Natural killer cell (primary cell): ENCODE measurements at regions not wholly inside any gene's neighbourhood (a gene's known extent, or its start where the extent isn't known, plus 50 kb on each side); places are given as distances from the start of the nearest gene placed in this dataset.

Experiments
- ATAC-seq, 3 donors: fragments of 150-1000 bp in 2 of 3; fragments of 200-7000 bp in 1 of 3; cut with Tn5 transposase; 1 replicate in 1 of 3; 2 replicates in 2 of 3; pipeline ENCODE4 v1.10.0; 2021; ENCODE audit warnings: mild to moderate bottlenecking in 2 of 3, moderate library complexity in 2 of 3
- DNase-seq, 2 donors: peaks; one replicate each; pipeline versions ENCODE4 v3.0.0 to v3.0.0-alpha.2; 2013 to 2021; ENCODE audit warnings: mixed read lengths in 1 of 2
- H3K27ac ChIP-seq: one replicate; pipeline ENCODE4 v1.5.1; 2013; ENCODE audit warnings: mild to moderate bottlenecking, low read length
- H3K27me3 ChIP-seq: one replicate; pipeline ENCODE4 v1.6.1; 2013; ENCODE audit warnings: low read length; ENCODE audit not compliant: control insufficient read depth, insufficient read depth
- H3K36me3 ChIP-seq: one replicate; pipeline ENCODE4 v1.6.1; 2013; ENCODE audit warnings: low read length; ENCODE audit not compliant: control insufficient read depth, insufficient read depth
- H3K4me1 ChIP-seq: one replicate; pipeline ENCODE4 v1.6.1; 2013; ENCODE audit warnings: low read length; ENCODE audit not compliant: control insufficient read depth, insufficient read depth
- H3K4me3 ChIP-seq: one replicate; pipeline ENCODE4 v1.5.1; 2013; ENCODE audit warnings: low read length
- H3K9me3 ChIP-seq: one replicate; pipeline ENCODE4 v1.6.1; 2013; ENCODE audit warnings: low read length; ENCODE audit not compliant: control insufficient read depth, insufficient read depth
- H3K27ac Mint-ChIP-seq, 2 donors: one replicate each; pipeline ENCODE4 v1.8.0; 2022; ENCODE audit warnings: mild to moderate bottlenecking in 2 of 2, mixed read lengths in 2 of 2, moderate library complexity in 1 of 2
- H3K27me3 Mint-ChIP-seq, 2 donors: one replicate each; pipeline ENCODE4 v1.8.0; 2022; ENCODE audit warnings: low read depth in 2 of 2, mixed read lengths in 2 of 2
- H3K36me3 Mint-ChIP-seq: one replicate; pipeline ENCODE4 v1.8.0; 2022; ENCODE audit warnings: mixed read lengths
- H3K4me1 Mint-ChIP-seq, 2 donors: one replicate each; pipeline ENCODE4 v1.8.0; 2022; ENCODE audit warnings: mixed read lengths in 2 of 2
- H3K4me3 Mint-ChIP-seq: one replicate; pipeline ENCODE4 v1.8.0; 2022; ENCODE audit warnings: mild to moderate bottlenecking, moderate library complexity, mixed read lengths
- H3K9me3 Mint-ChIP-seq, 2 donors: one replicate each; pipeline ENCODE4 v1.8.0; 2022; ENCODE audit warnings: mixed read lengths in 2 of 2
- WGBS: methylation state at CpG from one replicate; pipeline ENCODE4 v1.1.7; 2013; ENCODE audit warnings: missing lambda C conversion rate; ENCODE audit not compliant: insufficient coverage; 5-methylcytosine and 5-hydroxymethylcytosine counted together
- intact Hi-C: fragments of 100-400 bp; cut with micrococcal nuclease; formaldehyde crosslinking; loops from one replicate; pipeline ENCODE4 v1.14.2; 2022
- TF ChIP-seq, protein P1 (sequence below): fragments of 200-600 bp; IDR thresholded peaks from one replicate; pipeline ENCODE4 v1.8.0; 2022; ENCODE audit warnings: antibody characterized with exemption

DNA sequence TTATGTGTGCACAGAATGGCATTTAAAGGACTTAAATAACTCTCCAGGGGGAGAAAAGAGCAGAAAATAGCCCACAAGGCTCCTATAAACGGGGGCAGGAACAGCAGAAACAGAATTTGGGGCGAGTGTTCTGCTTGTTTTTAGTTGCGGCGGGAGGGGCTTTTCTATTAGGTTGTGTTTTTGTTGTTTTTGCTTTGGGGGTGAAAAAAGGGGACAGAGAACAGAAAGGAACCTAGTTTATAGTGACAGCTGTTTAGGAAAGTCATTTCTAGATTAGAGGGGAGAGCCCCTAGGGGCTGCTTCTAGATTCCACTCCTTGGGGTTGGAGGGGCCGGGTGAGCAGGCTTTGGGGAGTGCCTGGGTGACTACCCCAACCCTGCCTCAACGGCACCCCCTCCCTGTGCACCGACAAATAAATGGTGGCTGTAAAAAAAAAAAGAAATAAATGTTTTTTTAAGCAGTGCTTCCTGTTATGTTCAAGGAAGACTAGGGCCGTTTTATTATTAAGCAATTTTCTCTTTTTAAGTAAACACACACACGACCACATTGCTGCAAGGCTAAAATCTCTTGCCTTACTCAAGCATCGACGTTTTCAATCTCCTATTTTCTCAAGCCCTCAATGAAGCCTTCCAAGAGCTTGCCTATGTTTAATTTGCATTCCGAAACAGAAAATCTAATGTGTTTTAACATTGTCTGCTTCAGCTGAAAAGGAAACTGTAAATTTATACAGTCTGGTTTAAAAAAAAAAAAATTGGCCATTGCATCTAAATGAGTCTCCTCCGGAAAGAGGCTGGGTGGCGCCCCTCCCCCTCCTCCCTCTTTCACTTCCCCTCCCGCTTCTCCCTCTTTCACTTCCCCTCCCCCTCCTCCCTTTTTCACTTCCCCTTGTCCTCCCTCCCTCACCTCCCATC, 123.3 kb upstream of the TBL1X start:
- peak overlapping the region; percentile 92 for H3K4me3 Mint-ChIP-seq
- ATAC-seq (peak; percentile 43 to 72 (median 56)), DNase-seq (peak; percentile 35 to 80)
- Histone ChIP-seq H3K27ac (peak overlapping the region; percentile 89), H3K9me3 (no peaks in the 10 kb centered on the region), H3K4me3 (peak overlapping the region; percentile 28), H3K4me1 (peaks cover 33% of the 10 kb centered on the region), H3K27me3 (no peaks in the 10 kb centered on the region), H3K36me3 (no peaks in the 10 kb centered on the region)
- TF ChIP-seq, protein P1, sequence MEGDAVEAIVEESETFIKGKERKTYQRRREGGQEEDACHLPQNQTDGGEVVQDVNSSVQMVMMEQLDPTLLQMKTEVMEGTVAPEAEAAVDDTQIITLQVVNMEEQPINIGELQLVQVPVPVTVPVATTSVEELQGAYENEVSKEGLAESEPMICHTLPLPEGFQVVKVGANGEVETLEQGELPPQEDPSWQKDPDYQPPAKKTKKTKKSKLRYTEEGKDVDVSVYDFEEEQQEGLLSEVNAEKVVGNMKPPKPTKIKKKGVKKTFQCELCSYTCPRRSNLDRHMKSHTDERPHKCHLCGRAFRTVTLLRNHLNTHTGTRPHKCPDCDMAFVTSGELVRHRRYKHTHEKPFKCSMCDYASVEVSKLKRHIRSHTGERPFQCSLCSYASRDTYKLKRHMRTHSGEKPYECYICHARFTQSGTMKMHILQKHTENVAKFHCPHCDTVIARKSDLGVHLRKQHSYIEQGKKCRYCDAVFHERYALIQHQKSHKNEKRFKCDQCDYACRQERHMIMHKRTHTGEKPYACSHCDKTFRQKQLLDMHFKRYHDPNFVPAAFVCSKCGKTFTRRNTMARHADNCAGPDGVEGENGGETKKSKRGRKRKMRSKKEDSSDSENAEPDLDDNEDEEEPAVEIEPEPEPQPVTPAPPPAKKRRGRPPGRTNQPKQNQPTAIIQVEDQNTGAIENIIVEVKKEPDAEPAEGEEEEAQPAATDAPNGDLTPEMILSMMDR = no peak
- no peaks in the 10 kb centered on the region for H3K27me3 Mint-ChIP-seq
- H3K4me1 Mint-ChIP-seq = peaks cover 34 to 39% of the 10 kb centered on the region in 2 donors
- no peaks in the 10 kb centered on the region for H3K36me3 Mint-ChIP-seq
- H3K9me3 Mint-ChIP-seq = no peaks in the 10 kb centered on the region
- WGBS = 1% methylated on average over 10 of the region's 15 CpGs
- intact Hi-C loops = loop anchor here (1.0 to 5.0 kb wide), 3 partner anchors 11 to 301 kb away; no protein-coding TSS in a partner anchor
- peak overlapping the region; percentile 98 for H3K27ac Mint-ChIP-seq

DNA sequence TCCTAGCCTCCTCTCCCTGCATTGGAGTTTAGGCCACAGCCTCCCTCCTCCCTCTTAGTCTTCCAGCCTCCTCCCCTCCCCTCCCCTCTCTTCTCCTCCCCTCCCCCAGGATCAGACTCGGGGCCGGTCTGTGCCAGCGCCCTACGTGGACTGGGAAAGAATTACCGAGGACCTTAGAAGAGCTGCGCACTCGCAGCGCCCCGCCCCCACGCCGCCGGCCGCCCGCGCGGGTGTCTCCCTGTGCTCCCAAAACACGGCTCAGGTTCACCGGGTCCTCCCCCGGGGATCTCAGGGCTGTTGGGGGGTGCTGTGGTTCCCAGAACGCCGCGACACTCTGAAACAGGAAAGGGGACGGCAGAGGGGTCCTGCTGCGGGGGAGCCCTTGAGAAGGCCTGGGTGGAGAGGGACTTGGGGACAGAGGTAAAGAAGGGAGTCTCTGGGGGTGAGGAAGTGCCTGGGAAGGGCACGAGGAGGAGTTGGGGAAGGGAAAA, 122.3 kb upstream of the TBL1X start:
- DNase-seq = peak; percentile 49 to 67
- no peak overlapping the region for H3K4me3 ChIP-seq
- no peak overlapping the region for H3K27ac ChIP-seq
- H3K9me3 ChIP-seq = no peaks in the 10 kb centered on the region
- no peaks in the 10 kb centered on the region for H3K27me3 ChIP-seq
- WGBS = 4% methylated on average over 25 of the region's 25 CpGs
- peak; percentile 42 to 69 (median 45) for ATAC-seq
- Mint-ChIP-seq H3K4me3 (peak overlapping the region; percentile 83), H3K9me3 (no peaks in the 10 kb centered on the region), H3K36me3 (no peaks in the 10 kb centered on the region), H3K27me3 (no peaks in the 10 kb centered on the region), H3K27ac (peak overlapping the region; percentile 73 to 82), H3K4me1 (peaks cover 32 to 34% of the 10 kb centered on the region in 2 donors)
- H3K4me1 ChIP-seq = peaks cover 33% of the 10 kb centered on the region
- TF ChIP-seq, protein P1 = no peak
- H3K36me3 ChIP-seq = no peaks in the 10 kb centered on the region
- intact Hi-C loops = loop anchor here (5.0 kb wide), 1 partner anchor 300 kb away; no protein-coding TSS in a partner anchor

DNA sequence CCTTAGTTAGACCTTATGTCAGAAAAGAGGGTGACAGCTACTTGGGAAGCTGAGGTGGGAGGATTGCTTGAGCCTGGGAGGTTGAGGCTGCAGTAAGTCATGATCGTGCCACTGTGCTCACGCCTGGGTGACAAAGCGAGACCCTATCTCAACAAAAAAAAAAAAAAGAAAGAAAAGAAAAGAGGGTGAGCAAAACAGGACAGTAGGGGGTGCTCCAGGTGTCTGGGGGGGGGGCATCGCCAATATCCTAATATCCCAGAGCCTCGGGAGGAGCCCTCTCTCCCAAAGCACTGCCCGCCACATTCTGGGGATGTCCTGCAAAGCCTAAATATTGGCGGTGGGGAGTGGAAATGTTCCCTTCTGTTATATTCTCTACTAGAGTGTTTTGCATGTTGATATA, 120.9 kb upstream of the TBL1X start:
- DNase-seq = no peak
- no peaks in the 10 kb centered on the region for H3K36me3 Mint-ChIP-seq
- H3K27ac ChIP-seq = no peak overlapping the region
- no peak overlapping the region for H3K4me3 Mint-ChIP-seq
- peaks cover 28 to 31% of the 10 kb centered on the region in 2 donors for H3K4me1 Mint-ChIP-seq
- intact Hi-C loops = loop anchor here (5.0 kb wide), 1 partner anchor 298 kb away; no protein-coding TSS in a partner anchor
- no peak for ATAC-seq
- H3K9me3 ChIP-seq = no peaks in the 10 kb centered on the region
- no peaks in the 10 kb centered on the region for H3K27me3 ChIP-seq
- no peaks in the 10 kb centered on the region for H3K36me3 ChIP-seq
- H3K27me3 Mint-ChIP-seq = no peaks in the 10 kb centered on the region
- H3K9me3 Mint-ChIP-seq = no peaks in the 10 kb centered on the region
- H3K4me3 ChIP-seq = no peak overlapping the region
- no peak overlapping the region for H3K27ac Mint-ChIP-seq
- H3K4me1 ChIP-seq = peaks cover 33% of the 10 kb centered on the region
- WGBS = no CpG with 5 or more reads among the region's 7 CpGs
- TF ChIP-seq, protein P1 = no peak
